Type B pancreatic cell (in vitro differentiated cells): ENCODE measurements at regions not wholly inside any gene's neighbourhood (a gene's known extent, or its start where the extent isn't known, plus 50 kb on each side); places are given as distances from the start of the nearest gene placed in this dataset. TPM values are rescaled to one million over a fixed set of nuclear protein-coding genes. Genes with fewer than 3 reads are reported as not detected.

Source experiments
- DNase-seq: peaks from one replicate; pipeline ENCODE4 v3.0.0; 2021; ENCODE audit warnings: mixed read lengths; ENCODE audit not compliant: unreplicated experiment; ENCODE audit errors: extremely low spot score
- H3K27ac Mint-ChIP-seq: 2 replicates; pipeline ENCODE4 v1.8.0; 2021; ENCODE audit warnings: mild to moderate bottlenecking, mixed read lengths
- H3K27me3 Mint-ChIP-seq: 2 replicates; pipeline ENCODE4 v1.8.0; 2021; ENCODE audit warnings: mixed read lengths
- H3K36me3 Mint-ChIP-seq: 2 replicates; pipeline ENCODE4 v1.8.0; 2021; ENCODE audit warnings: mixed read lengths
- H3K4me1 Mint-ChIP-seq: one replicate; pipeline ENCODE4 v1.8.0; 2021; ENCODE audit warnings: mixed read lengths; ENCODE audit not compliant: unreplicated experiment
- H3K4me3 Mint-ChIP-seq: 2 replicates; pipeline ENCODE4 v1.8.0; 2021; ENCODE audit warnings: mild to moderate bottlenecking, mixed read lengths
- H3K9me3 Mint-ChIP-seq: 2 replicates; pipeline ENCODE4 v1.8.0; 2021; ENCODE audit warnings: mixed read lengths
- microRNA-seq: library from miRNA; unstranded; fragments of <30 nt; microRNA quantifications from one replicate; pipeline ENCODE4, GENCODE V29; 2020
- TF ChIP-seq, protein P1 (sequence below): fragments of 200-600 bp; sonication (generic); conservative IDR thresholded peaks from 2 replicates; pipeline ENCODE4 v1.5.0; 2021; ENCODE audit warnings: antibody characterized with exemption, mild to moderate bottlenecking

DNA sequence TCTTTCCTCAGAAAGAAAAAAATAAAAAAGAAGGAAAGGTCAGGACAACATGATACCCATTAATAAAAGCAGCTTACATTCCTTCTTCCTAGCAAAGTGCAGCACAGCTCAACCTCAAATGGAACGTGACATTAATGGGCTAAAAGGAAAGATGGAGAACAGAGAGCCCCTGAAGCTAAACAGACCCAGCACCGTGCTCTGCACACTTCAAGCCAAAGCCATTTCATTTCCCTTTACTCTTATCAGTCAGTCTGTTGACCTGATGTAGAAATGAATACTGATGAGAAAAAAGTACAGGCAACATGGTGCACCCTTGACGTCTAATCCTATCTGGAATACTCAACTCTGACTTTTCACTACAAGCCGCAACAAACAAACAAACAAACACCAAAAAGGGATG, 57.7 kb upstream of the EDNRA start:
- no peaks in the 10 kb centered on the region for H3K9me3 Mint-ChIP-seq
- DNase-seq, result no peak
- TF ChIP-seq, protein P1, sequence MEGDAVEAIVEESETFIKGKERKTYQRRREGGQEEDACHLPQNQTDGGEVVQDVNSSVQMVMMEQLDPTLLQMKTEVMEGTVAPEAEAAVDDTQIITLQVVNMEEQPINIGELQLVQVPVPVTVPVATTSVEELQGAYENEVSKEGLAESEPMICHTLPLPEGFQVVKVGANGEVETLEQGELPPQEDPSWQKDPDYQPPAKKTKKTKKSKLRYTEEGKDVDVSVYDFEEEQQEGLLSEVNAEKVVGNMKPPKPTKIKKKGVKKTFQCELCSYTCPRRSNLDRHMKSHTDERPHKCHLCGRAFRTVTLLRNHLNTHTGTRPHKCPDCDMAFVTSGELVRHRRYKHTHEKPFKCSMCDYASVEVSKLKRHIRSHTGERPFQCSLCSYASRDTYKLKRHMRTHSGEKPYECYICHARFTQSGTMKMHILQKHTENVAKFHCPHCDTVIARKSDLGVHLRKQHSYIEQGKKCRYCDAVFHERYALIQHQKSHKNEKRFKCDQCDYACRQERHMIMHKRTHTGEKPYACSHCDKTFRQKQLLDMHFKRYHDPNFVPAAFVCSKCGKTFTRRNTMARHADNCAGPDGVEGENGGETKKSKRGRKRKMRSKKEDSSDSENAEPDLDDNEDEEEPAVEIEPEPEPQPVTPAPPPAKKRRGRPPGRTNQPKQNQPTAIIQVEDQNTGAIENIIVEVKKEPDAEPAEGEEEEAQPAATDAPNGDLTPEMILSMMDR, result no peak
- no peaks in the 10 kb centered on the region for H3K4me1 Mint-ChIP-seq
- H3K27ac Mint-ChIP-seq, result no peak overlapping the region
- H3K4me3 Mint-ChIP-seq, result no peak overlapping the region
- no peaks in the 10 kb centered on the region for H3K36me3 Mint-ChIP-seq
- H3K27me3 Mint-ChIP-seq, result no peaks in the 10 kb centered on the region

DNA sequence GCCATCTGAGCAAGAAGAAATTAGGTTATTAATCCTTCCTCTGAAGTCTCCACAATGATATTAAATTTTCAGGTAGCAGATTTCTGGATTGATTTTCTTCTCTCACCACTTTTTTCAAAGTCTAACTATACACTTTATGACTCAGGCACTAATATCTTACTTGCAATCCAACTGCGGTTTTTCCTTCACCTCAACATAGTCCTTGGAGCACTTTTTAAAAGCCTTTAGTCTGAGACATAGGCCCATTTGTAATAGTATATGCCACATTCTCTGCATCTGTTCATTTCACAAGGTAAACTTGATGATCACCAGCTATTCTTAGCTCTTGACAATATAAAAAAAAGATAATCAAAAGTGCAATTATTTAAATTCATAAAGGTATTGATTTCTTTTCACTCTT, 55.9 kb upstream of the EDNRA start:
- no peaks in the 10 kb centered on the region for H3K4me1 Mint-ChIP-seq
- no peak overlapping the region for H3K4me3 Mint-ChIP-seq
- no peaks in the 10 kb centered on the region for H3K9me3 Mint-ChIP-seq
- no peak for DNase-seq
- no peak overlapping the region for H3K27ac Mint-ChIP-seq
- TF ChIP-seq, protein P1, result no peak
- H3K36me3 Mint-ChIP-seq, result no peaks in the 10 kb centered on the region
- H3K27me3 Mint-ChIP-seq, result no peaks in the 10 kb centered on the region

DNA sequence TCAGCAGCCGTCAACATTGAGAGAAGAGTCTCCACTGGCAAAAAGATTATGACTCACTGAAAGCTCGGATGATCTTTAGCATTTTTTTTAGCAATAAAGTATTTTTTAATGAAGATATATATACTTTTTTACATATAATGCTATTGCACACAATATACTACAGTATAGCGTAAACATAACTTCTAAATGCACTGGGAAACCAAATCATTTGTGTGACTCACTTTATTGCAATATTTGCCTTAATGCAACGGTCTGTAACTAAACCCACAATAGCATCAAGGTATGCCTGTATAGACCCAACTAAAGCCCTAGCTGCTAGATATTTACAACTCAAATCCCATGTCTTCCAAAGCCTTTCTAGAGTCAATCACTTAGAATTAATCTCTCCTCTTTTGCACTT, 52.3 kb upstream of the EDNRA start:
- H3K9me3 Mint-ChIP-seq, result peaks cover 5% of the 10 kb centered on the region
- H3K36me3 Mint-ChIP-seq, result no peaks in the 10 kb centered on the region
- no peaks in the 10 kb centered on the region for H3K4me1 Mint-ChIP-seq
- TF ChIP-seq, protein P1, result no peak
- H3K27me3 Mint-ChIP-seq, result no peaks in the 10 kb centered on the region
- DNase-seq, result no peak
- H3K4me3 Mint-ChIP-seq, result no peak overlapping the region
- no peak overlapping the region for H3K27ac Mint-ChIP-seq

DNA sequence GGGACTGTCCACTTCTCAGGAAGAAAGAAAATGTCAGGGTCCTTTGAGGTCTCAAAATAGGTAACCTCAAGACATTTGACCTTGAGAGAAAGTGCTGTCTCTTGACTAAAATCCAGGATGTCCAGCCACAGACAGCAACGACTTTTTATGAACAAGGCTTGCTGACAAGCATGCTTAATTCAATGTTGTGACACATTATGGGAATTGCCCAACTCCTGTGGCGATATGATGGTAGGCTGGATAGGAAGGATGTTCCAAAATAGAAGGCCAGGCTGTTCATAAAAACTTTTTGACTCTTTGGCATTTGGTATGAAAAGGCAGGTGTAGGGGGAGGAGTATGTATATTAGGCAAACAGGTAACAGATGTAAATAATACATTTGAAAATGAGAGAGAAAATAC, 50.8 kb upstream of the EDNRA start:
- Mint-ChIP-seq H3K4me1 (no peaks in the 10 kb centered on the region), H3K4me3 (no peak overlapping the region), H3K36me3 (no peaks in the 10 kb centered on the region), H3K27me3 (no peaks in the 10 kb centered on the region), H3K9me3 (peaks cover 5% of the 10 kb centered on the region), H3K27ac (no peak overlapping the region)
- DNase-seq, result no peak
- TF ChIP-seq, protein P1, result no peak

Small RNAs in the stretch of these regions (microRNA-seq; reads per million reads assigned to microRNA genes)
- gene MIR548G, result not detected
